ENCODE measurements at regions not wholly inside any gene's neighbourhood (a gene's known extent, or its start where the extent isn't known, plus 50 kb on each side); places are given as distances from the start of the nearest gene placed in this dataset.

- Histone ChIP-seq H3K9ac (ENCODE audit: low read depth, low read length, poor library complexity, severe bottlenecking) (no peak overlapping the region), H3F3A (ENCODE audit: low read depth) (no peaks in the 10 kb centered on the region), H3K36me3 (ENCODE audit: insufficient read depth, low read length) (no peaks in the 10 kb centered on the region), H3K4me1 (ENCODE audit: insufficient read depth, low read length, poor library complexity, severe bottlenecking) (no peaks in the 10 kb centered on the region), H3K9me2 (replicated peaks; ENCODE audit: low read depth, low read length) (no peaks in the 10 kb centered on the region), H3K79me2 (ENCODE audit: insufficient read depth, low read length) (no peaks in the 10 kb centered on the region), H3K4me3 (ENCODE audit: low read length, poor library complexity, severe bottlenecking) (no peak overlapping the region), H3K27me3 (ENCODE audit: insufficient read depth, low read length, poor library complexity, severe bottlenecking) (no peaks in the 10 kb centered on the region), H2AFZ (ENCODE audit: low read length) (no peak overlapping the region), H4K20me1 (ENCODE audit: insufficient read depth, low read length, poor library complexity, severe bottlenecking) (no peaks in the 10 kb centered on the region), H3K4me2 (ENCODE audit: low read depth, low read length, poor library complexity, severe bottlenecking) (no peak overlapping the region), H3K9me3 (ENCODE audit: insufficient read depth, low read depth, low read length) (no peaks in the 10 kb centered on the region)
- no peak for TF ChIP-seq EZH2phosphoT487 (IDR thresholded peaks at IDR 0.05; ENCODE audit: borderline replicate concordance)
- TF ChIP-seq CTCF (conservative IDR thresholded peaks at IDR 0.05; ENCODE audit: low read length), result no peak
These were observed 594.9 kb upstream of the IGFBP3 start for GRCh38 chr7:46515844-46516590.

GRCh38 chr7:46513447-46513848 lies 592.4 kb upstream of the IGFBP3 start:
- Histone ChIP-seq H3K36me3 (ENCODE audit: insufficient read depth, low read length) (no peaks in the 10 kb centered on the region), H3K27me3 (ENCODE audit: insufficient read depth, low read length, poor library complexity, severe bottlenecking) (no peaks in the 10 kb centered on the region), H3K4me2 (ENCODE audit: low read depth, low read length, poor library complexity, severe bottlenecking) (no peak overlapping the region), H3K9me3 (ENCODE audit: insufficient read depth, low read depth, low read length) (no peaks in the 10 kb centered on the region), H3K4me1 (ENCODE audit: insufficient read depth, low read length, poor library complexity, severe bottlenecking) (no peaks in the 10 kb centered on the region), H3F3A (ENCODE audit: low read depth) (no peaks in the 10 kb centered on the region), H3K9ac (ENCODE audit: low read depth, low read length, poor library complexity, severe bottlenecking) (no peak overlapping the region), H3K4me3 (ENCODE audit: low read length, poor library complexity, severe bottlenecking) (no peak overlapping the region), H4K20me1 (ENCODE audit: insufficient read depth, low read length, poor library complexity, severe bottlenecking) (no peaks in the 10 kb centered on the region), H3K79me2 (ENCODE audit: insufficient read depth, low read length) (no peaks in the 10 kb centered on the region), H2AFZ (ENCODE audit: low read length) (no peak overlapping the region), H3K9me2 (replicated peaks; ENCODE audit: low read depth, low read length) (no peaks in the 10 kb centered on the region)
- TF ChIP-seq EZH2phosphoT487 (IDR thresholded peaks at IDR 0.05; ENCODE audit: borderline replicate concordance) (no peak), CTCF (conservative IDR thresholded peaks at IDR 0.05; ENCODE audit: low read length) (no peak)

- H3K27me3 ChIP-seq (ENCODE audit: insufficient read depth, low read length, poor library complexity, severe bottlenecking), result no peaks in the 10 kb centered on the region
- no peak overlapping the region for H3K4me2 ChIP-seq (ENCODE audit: low read depth, low read length, poor library complexity, severe bottlenecking)
These were observed 591.9 kb upstream of the IGFBP3 start for GRCh38 chr7:46512891-46513413.

More at GRCh38 chr7:46512891-46513413, 591.9 kb upstream of the IGFBP3 start:
- no peak for TF ChIP-seq CTCF (conservative IDR thresholded peaks at IDR 0.05; ENCODE audit: low read length)
- TF ChIP-seq EZH2phosphoT487 (IDR thresholded peaks at IDR 0.05; ENCODE audit: borderline replicate concordance), result no peak
- Histone ChIP-seq H3K9me2 (replicated peaks; ENCODE audit: low read depth, low read length) (no peaks in the 10 kb centered on the region), H3K9ac (ENCODE audit: low read depth, low read length, poor library complexity, severe bottlenecking) (no peak overlapping the region), H3K79me2 (ENCODE audit: insufficient read depth, low read length) (no peaks in the 10 kb centered on the region), H3K9me3 (ENCODE audit: insufficient read depth, low read depth, low read length) (no peaks in the 10 kb centered on the region), H3K4me3 (ENCODE audit: low read length, poor library complexity, severe bottlenecking) (no peak overlapping the region), H3F3A (ENCODE audit: low read depth) (no peaks in the 10 kb centered on the region), H2AFZ (ENCODE audit: low read length) (no peak overlapping the region), H4K20me1 (ENCODE audit: insufficient read depth, low read length, poor library complexity, severe bottlenecking) (no peaks in the 10 kb centered on the region), H3K36me3 (ENCODE audit: insufficient read depth, low read length) (no peaks in the 10 kb centered on the region), H3K4me1 (ENCODE audit: insufficient read depth, low read length, poor library complexity, severe bottlenecking) (no peaks in the 10 kb centered on the region)
